HEK293 (cell line): ENCODE measurements at regions not wholly inside any gene's neighbourhood (a gene's known extent, or its start where the extent isn't known, plus 50 kb on each side); places are given as distances from the start of the nearest gene placed in this dataset.
"Not testable (repeated sequence)": the region's sequence is repeated elsewhere in the genome, so short reads cannot be mapped to it uniquely, and the experiment has no call there.

Experiments
- CTCF ChIA-PET: fragments of 350-600 bp; formaldehyde crosslinking; extraction: SDS; loops from one replicate; lab custom pipeline; 2021; ENCODE audit warnings: antibody characterized with exemption; lab: Yijun Ruan, JAX
- POLR2A ChIA-PET: fragments of 300-600 bp; formaldehyde crosslinking; extraction: SDS; loops from one replicate; lab custom pipeline; 2020; ENCODE audit warnings: antibody characterized with exemption, inconsistent platforms; lab: Yijun Ruan, JAX
- H3K27ac ChIP-seq: fragments of 200-500 bp; sonication (Bioruptor generic); 2 replicates; pipeline ENCODE4 v1.5.1; 2014; ENCODE audit warnings: low read depth, low read length, control low read depth, inconsistent platforms; ENCODE audit errors: extremely low read depth
- H3K36me3 ChIP-seq, 2 experiments: fragments of 200-500 bp in 1 of 2; sonication (Bioruptor generic) in 1 of 2; 1 replicate in 1 of 2; 2 replicates in 1 of 2; pipeline ENCODE4 v1.5.1; 2014 to 2017; ENCODE audit warnings: inconsistent platforms in 2 of 2, low read length in 2 of 2; ENCODE audit not compliant: control insufficient read depth in 2 of 2, insufficient read depth in 1 of 2
- H3K4me1 ChIP-seq: fragments of 200-500 bp; sonication (Bioruptor generic); 2 replicates; pipeline ENCODE4 v1.5.1; 2014; ENCODE audit warnings: mild to moderate bottlenecking, low read length, inconsistent platforms; ENCODE audit not compliant: control insufficient read depth, insufficient read depth
- H3K4me3 ChIP-seq: 2 replicates; pipeline ENCODE4 v1.5.1; 2011; ENCODE audit warnings: low read depth, mild to moderate bottlenecking, control low read depth, low read length, moderate library complexity
- H3K9me3 ChIP-seq: fragments of 200-500 bp; sonication (Bioruptor generic); 2 replicates; pipeline ENCODE4 v1.5.1; 2014; ENCODE audit warnings: low read depth, low read length, inconsistent platforms; ENCODE audit not compliant: control insufficient read depth, insufficient read depth
- ZBTB1 ChIP-seq: fragments of 450-650 bp; formaldehyde crosslinking; IDR thresholded peaks from 2 replicates; pipeline ENCODE4 v1.5.1; 2016; ENCODE audit warnings: missing biosample characterization, missing genetic modification characterization
- ZBTB21 ChIP-seq: fragments of 450-650 bp; formaldehyde crosslinking; IDR thresholded peaks from 2 replicates; pipeline ENCODE4 v1.5.1; 2017; ENCODE audit warnings: missing biosample characterization, missing genetic modification characterization
- ZBTB8A ChIP-seq: fragments of 450-650 bp; formaldehyde crosslinking; IDR thresholded peaks from 2 replicates; pipeline ENCODE4 v1.5.1; 2016; ENCODE audit warnings: missing biosample characterization, missing genetic modification characterization
- ZNF121 ChIP-seq: fragments of 450-650 bp; formaldehyde crosslinking; IDR thresholded peaks from 2 replicates; pipeline ENCODE4 v1.5.1; 2016; ENCODE audit warnings: missing biosample characterization, missing genetic modification characterization
- ZNF138 ChIP-seq: fragments of 450-650 bp; formaldehyde crosslinking; IDR thresholded peaks from 2 replicates; pipeline ENCODE4 v1.5.1; 2016; ENCODE audit warnings: missing biosample characterization, missing genetic modification characterization, borderline replicate concordance
- ZNF140 ChIP-seq: fragments of 450-650 bp; formaldehyde crosslinking; IDR thresholded peaks from 2 replicates; pipeline ENCODE4 v1.5.1; 2016; ENCODE audit warnings: missing biosample characterization, missing genetic modification characterization
- ZNF214 ChIP-seq: fragments of 450-650 bp; formaldehyde crosslinking; IDR thresholded peaks from 2 replicates; pipeline ENCODE4 v1.5.1; 2017; ENCODE audit warnings: missing biosample characterization, mild to moderate bottlenecking, missing genetic modification characterization, borderline replicate concordance
- ZNF266 ChIP-seq: fragments of 450-650 bp; formaldehyde crosslinking; IDR thresholded peaks from 2 replicates; pipeline ENCODE4 v1.5.1; 2016; ENCODE audit warnings: missing biosample characterization, missing genetic modification characterization, low read depth
- ZNF394 ChIP-seq: fragments of 450-650 bp; formaldehyde crosslinking; IDR thresholded peaks from 2 replicates; pipeline ENCODE4 v1.5.1; 2016; ENCODE audit warnings: missing biosample characterization, missing genetic modification characterization, mild to moderate bottlenecking, moderate library complexity, borderline replicate concordance
- ZNF404 ChIP-seq: fragments of 450-650 bp; formaldehyde crosslinking; IDR thresholded peaks from 2 replicates; pipeline ENCODE4 v1.5.1; 2017; ENCODE audit warnings: missing biosample characterization, missing genetic modification characterization
- ZNF426 ChIP-seq: fragments of 450-650 bp; formaldehyde crosslinking; IDR thresholded peaks from 2 replicates; pipeline ENCODE4 v1.5.1; 2017; ENCODE audit warnings: missing biosample characterization, missing genetic modification characterization, mild to moderate bottlenecking, inconsistent platforms, moderate library complexity
- ZNF433 ChIP-seq: fragments of 450-650 bp; formaldehyde crosslinking; IDR thresholded peaks from 2 replicates; pipeline ENCODE4 v1.5.1; 2016; ENCODE audit warnings: missing biosample characterization, missing genetic modification characterization, low read depth
- ZNF501 ChIP-seq: fragments of 450-650 bp; formaldehyde crosslinking; IDR thresholded peaks from 2 replicates; pipeline ENCODE4 v1.5.1; 2016; ENCODE audit warnings: missing biosample characterization, missing genetic modification characterization
- ZNF514 ChIP-seq: fragments of 450-650 bp; formaldehyde crosslinking; IDR thresholded peaks from 2 replicates; pipeline ENCODE4 v1.5.1; 2016; ENCODE audit warnings: missing biosample characterization, missing genetic modification characterization
- ZNF530 ChIP-seq: fragments of 450-650 bp; formaldehyde crosslinking; IDR thresholded peaks from 2 replicates; pipeline ENCODE4 v1.5.1; 2016; ENCODE audit warnings: low read depth, missing biosample characterization, missing genetic modification characterization
- ZNF555 ChIP-seq: fragments of 450-650 bp; formaldehyde crosslinking; conservative IDR thresholded peaks from 2 replicates; pipeline ENCODE4 v1.5.1; 2017; ENCODE audit warnings: missing biosample characterization, mild to moderate bottlenecking, missing genetic modification characterization, inconsistent platforms
- ZNF558 ChIP-seq: fragments of 450-650 bp; formaldehyde crosslinking; IDR thresholded peaks from 2 replicates; pipeline ENCODE4 v1.5.1; 2016; ENCODE audit warnings: missing biosample characterization, missing genetic modification characterization
- ZNF560 ChIP-seq: fragments of 450-650 bp; formaldehyde crosslinking; IDR thresholded peaks from 2 replicates; pipeline ENCODE4 v1.5.1; 2017; ENCODE audit warnings: missing biosample characterization, missing genetic modification characterization, borderline replicate concordance
- ZNF629 ChIP-seq: fragments of 450-650 bp; formaldehyde crosslinking; IDR thresholded peaks from 2 replicates; pipeline ENCODE4 v1.5.1; 2017; ENCODE audit warnings: missing biosample characterization, missing genetic modification characterization
- ZNF664 ChIP-seq: fragments of 450-650 bp; formaldehyde crosslinking; IDR thresholded peaks from 2 replicates; pipeline ENCODE4 v1.5.1; 2016; ENCODE audit warnings: missing biosample characterization, missing genetic modification characterization
- TF ChIP-seq, protein P1 (sequence below): fragments of 450-650 bp; formaldehyde crosslinking; conservative IDR thresholded peaks from 2 replicates; pipeline ENCODE4 v1.5.1; 2016; ENCODE audit warnings: low read depth, missing biosample characterization, missing genetic modification characterization
- TF ChIP-seq, protein P2 (sequence below): fragments of 450-650 bp; formaldehyde crosslinking; conservative IDR thresholded peaks from 2 replicates; pipeline ENCODE4 v1.5.1; 2016; ENCODE audit warnings: low read depth, missing biosample characterization, missing genetic modification characterization
- TF ChIP-seq, protein P3 (sequence below): fragments of 450-650 bp; formaldehyde crosslinking; IDR thresholded peaks from 2 replicates; pipeline ENCODE4 v1.5.1; 2016; ENCODE audit warnings: missing biosample characterization, missing genetic modification characterization, borderline replicate concordance
- TF ChIP-seq, protein P4 (sequence below): fragments of 450-650 bp; formaldehyde crosslinking; IDR thresholded peaks from 2 replicates; pipeline ENCODE4 v1.5.1; 2016; ENCODE audit warnings: missing biosample characterization, missing genetic modification characterization

DNA sequence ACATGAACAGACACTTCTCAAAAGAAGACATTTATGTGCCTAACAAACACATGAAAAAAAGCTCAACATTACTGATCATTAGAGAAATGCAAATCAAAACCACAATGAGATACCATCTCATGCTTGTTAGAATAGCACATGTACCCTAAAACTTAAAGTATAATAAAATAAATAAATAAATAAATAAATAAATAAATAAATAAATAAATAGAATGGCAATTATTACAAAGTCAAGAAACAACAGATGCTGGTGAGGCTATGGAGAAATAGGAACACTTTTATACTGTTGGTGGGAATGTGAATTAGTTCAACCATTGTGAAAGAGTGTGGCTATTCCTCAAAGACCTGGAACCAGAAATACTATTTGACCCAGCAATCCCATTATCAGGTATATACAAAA is 970.6 kb downstream of the NR2F1-AS1 start:
- H3K36me3 ChIP-seq, H3K4me3 ChIP-seq, CTCF ChIA-PET, POLR2A ChIA-PET, H3K9me3 ChIP-seq, H3K4me1 ChIP-seq, H3K27ac ChIP-seq: not testable (repeated sequence)
- TF ChIP-seq ZNF266, result peak; percentile 57; the same call in 1 of the 2 replicates
- TF ChIP-seq, protein P1, sequence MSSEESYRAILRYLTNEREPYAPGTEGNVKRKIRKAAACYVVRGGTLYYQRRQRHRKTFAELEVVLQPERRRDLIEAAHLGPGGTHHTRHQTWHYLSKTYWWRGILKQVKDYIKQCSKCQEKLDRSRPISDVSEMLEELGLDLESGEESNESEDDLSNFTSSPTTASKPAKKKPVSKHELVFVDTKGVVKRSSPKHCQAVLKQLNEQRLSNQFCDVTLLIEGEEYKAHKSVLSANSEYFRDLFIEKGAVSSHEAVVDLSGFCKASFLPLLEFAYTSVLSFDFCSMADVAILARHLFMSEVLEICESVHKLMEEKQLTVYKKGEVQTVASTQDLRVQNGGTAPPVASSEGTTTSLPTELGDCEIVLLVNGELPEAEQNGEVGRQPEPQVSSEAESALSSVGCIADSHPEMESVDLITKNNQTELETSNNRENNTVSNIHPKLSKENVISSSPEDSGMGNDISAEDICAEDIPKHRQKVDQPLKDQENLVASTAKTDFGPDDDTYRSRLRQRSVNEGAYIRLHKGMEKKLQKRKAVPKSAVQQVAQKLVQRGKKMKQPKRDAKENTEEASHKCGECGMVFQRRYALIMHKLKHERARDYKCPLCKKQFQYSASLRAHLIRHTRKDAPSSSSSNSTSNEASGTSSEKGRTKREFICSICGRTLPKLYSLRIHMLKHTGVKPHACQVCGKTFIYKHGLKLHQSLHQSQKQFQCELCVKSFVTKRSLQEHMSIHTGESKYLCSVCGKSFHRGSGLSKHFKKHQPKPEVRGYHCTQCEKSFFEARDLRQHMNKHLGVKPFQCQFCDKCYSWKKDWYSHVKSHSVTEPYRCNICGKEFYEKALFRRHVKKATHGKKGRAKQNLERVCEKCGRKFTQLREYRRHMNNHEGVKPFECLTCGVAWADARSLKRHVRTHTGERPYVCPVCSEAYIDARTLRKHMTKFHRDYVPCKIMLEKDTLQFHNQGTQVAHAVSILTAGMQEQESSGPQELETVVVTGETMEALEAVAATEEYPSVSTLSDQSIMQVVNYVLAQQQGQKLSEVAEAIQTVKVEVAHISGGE, result peak; percentile 81
- TF ChIP-seq, protein P2, sequence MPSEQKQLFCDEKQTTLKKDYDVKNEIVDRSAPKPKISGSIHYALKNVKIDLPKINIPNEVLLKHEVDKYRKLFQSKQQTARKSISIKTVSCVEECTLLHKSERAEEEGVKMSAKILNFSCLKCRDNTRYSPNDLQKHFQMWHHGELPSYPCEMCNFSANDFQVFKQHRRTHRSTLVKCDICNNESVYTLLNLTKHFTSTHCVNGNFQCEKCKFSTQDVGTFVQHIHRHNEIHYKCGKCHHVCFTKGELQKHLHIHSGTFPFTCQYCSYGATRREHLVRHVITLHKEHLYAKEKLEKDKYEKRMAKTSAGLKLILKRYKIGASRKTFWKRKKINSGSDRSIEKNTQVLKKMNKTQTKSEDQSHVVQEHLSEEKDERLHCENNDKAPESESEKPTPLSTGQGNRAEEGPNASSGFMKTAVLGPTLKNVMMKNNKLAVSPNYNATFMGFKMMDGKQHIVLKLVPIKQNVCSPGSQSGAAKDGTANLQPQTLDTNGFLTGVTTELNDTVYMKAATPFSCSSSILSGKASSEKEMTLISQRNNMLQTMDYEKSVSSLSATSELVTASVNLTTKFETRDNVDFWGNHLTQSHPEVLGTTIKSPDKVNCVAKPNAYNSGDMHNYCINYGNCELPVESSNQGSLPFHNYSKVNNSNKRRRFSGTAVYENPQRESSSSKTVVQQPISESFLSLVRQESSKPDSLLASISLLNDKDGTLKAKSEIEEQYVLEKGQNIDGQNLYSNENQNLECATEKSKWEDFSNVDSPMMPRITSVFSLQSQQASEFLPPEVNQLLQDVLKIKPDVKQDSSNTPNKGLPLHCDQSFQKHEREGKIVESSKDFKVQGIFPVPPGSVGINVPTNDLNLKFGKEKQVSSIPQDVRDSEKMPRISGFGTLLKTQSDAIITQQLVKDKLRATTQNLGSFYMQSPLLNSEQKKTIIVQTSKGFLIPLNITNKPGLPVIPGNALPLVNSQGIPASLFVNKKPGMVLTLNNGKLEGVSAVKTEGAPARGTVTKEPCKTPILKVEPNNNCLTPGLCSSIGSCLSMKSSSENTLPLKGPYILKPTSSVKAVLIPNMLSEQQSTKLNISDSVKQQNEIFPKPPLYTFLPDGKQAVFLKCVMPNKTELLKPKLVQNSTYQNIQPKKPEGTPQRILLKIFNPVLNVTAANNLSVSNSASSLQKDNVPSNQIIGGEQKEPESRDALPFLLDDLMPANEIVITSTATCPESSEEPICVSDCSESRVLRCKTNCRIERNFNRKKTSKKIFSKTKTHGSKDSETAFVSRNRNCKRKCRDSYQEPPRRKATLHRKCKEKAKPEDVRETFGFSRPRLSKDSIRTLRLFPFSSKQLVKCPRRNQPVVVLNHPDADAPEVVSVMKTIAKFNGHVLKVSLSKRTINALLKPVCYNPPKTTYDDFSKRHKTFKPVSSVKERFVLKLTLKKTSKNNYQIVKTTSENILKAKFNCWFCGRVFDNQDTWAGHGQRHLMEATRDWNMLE, result peak; percentile 89
- peak; percentile 78 for TF ChIP-seq ZBTB8A (tag by site-specific recombination)
- TF ChIP-seq ZNF426 (tag by site-specific recombination), result peak; percentile 92
- TF ChIP-seq ZNF629 (tag by site-specific recombination), result 0 out of 2 replicates have a peak, but pooled peaks have one; percentile 37
- TF ChIP-seq ZNF394 (tag by site-specific recombination), result peak; percentile 94
- TF ChIP-seq ZNF514 (tag by site-specific recombination), result peak; percentile 72; the same call in 1 of the 2 replicates
- TF ChIP-seq, protein P3, sequence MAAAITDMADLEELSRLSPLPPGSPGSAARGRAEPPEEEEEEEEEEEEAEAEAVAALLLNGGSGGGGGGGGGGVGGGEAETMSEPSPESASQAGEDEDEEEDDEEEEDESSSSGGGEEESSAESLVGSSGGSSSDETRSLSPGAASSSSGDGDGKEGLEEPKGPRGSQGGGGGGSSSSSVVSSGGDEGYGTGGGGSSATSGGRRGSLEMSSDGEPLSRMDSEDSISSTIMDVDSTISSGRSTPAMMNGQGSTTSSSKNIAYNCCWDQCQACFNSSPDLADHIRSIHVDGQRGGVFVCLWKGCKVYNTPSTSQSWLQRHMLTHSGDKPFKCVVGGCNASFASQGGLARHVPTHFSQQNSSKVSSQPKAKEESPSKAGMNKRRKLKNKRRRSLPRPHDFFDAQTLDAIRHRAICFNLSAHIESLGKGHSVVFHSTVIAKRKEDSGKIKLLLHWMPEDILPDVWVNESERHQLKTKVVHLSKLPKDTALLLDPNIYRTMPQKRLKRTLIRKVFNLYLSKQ (tag by site-specific recombination), result peak; percentile 88; the same call in 1 of the 2 replicates
- peak; percentile 92 for TF ChIP-seq ZNF555 (tag by site-specific recombination)
- TF ChIP-seq ZNF433 (tag by site-specific recombination), result peak; percentile 47; the same call in 1 of the 2 replicates
- peak; percentile 55; the same call in 1 of the 2 replicates for TF ChIP-seq ZNF664
- peak; percentile 80; the same call in 1 of the 2 replicates for TF ChIP-seq ZNF140 (tag by site-specific recombination)
- peak; percentile 62; the same call in 1 of the 2 replicates for TF ChIP-seq ZNF501 (tag by site-specific recombination)
- peak; percentile 75; the same call in 1 of the 2 replicates for TF ChIP-seq ZNF560 (tag by site-specific recombination)
- TF ChIP-seq ZBTB1 (tag by site-specific recombination), result 0 out of 2 replicates have a peak, but pooled peaks have one; percentile 57
- 0 out of 2 replicates have a peak, but pooled peaks have one; percentile 49 for TF ChIP-seq ZNF530 (tag by site-specific recombination)
- TF ChIP-seq ZNF138 (tag by site-specific recombination), result 0 out of 2 replicates have a peak, but pooled peaks have one; percentile 54
- TF ChIP-seq, protein P4, sequence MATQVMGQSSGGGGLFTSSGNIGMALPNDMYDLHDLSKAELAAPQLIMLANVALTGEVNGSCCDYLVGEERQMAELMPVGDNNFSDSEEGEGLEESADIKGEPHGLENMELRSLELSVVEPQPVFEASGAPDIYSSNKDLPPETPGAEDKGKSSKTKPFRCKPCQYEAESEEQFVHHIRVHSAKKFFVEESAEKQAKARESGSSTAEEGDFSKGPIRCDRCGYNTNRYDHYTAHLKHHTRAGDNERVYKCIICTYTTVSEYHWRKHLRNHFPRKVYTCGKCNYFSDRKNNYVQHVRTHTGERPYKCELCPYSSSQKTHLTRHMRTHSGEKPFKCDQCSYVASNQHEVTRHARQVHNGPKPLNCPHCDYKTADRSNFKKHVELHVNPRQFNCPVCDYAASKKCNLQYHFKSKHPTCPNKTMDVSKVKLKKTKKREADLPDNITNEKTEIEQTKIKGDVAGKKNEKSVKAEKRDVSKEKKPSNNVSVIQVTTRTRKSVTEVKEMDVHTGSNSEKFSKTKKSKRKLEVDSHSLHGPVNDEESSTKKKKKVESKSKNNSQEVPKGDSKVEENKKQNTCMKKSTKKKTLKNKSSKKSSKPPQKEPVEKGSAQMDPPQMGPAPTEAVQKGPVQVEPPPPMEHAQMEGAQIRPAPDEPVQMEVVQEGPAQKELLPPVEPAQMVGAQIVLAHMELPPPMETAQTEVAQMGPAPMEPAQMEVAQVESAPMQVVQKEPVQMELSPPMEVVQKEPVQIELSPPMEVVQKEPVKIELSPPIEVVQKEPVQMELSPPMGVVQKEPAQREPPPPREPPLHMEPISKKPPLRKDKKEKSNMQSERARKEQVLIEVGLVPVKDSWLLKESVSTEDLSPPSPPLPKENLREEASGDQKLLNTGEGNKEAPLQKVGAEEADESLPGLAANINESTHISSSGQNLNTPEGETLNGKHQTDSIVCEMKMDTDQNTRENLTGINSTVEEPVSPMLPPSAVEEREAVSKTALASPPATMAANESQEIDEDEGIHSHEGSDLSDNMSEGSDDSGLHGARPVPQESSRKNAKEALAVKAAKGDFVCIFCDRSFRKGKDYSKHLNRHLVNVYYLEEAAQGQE, result peak; percentile 74
- peak; percentile 16; the same call in 1 of the 2 replicates for TF ChIP-seq ZNF214 (tag by site-specific recombination)
- TF ChIP-seq ZNF558 (tag by site-specific recombination), result 0 out of 2 replicates have a peak, but pooled peaks have one; percentile 70
- 0 out of 2 replicates have a peak, but pooled peaks have one; percentile 15 for TF ChIP-seq ZNF121
- TF ChIP-seq ZBTB21 (tag by site-specific recombination), result 0 out of 2 replicates have a peak, but pooled peaks have one; percentile 24
- TF ChIP-seq ZNF404, result 0 out of 2 replicates have a peak, but pooled peaks have one; percentile 57
